BE2C (cell line): ENCODE measurements at regions not wholly inside any gene's neighbourhood (a gene's known extent, or its start where the extent isn't known, plus 50 kb on each side); places are given as distances from the start of the nearest gene placed in this dataset.
"Not testable (repeated sequence)": the region's sequence is repeated elsewhere in the genome, so short reads cannot be mapped to it uniquely, and the experiment has no call there.

Experiments
- DNase-seq: peaks from one replicate; pipeline ENCODE4 v3.0.0-alpha.2; 2020
- H3K27me3 ChIP-seq: fragments of 250-450 bp; sonication (Bioruptor Pico); 2 replicates; pipeline ENCODE4 v1.5.1; 2020; ENCODE audit warnings: mild to moderate bottlenecking
- H3K36me3 ChIP-seq: fragments of 250-450 bp; sonication (Bioruptor Pico); 2 replicates; pipeline ENCODE4 v1.5.1; 2020; ENCODE audit warnings: mild to moderate bottlenecking
- H3K4me1 ChIP-seq: fragments of 250-450 bp; sonication (Bioruptor Pico); 2 replicates; pipeline ENCODE4 v1.5.1; 2020
- H3K4me3 ChIP-seq: 2 replicates; pipeline ENCODE4 v1.5.1; 2011; ENCODE audit warnings: low read depth, low read length
- H3K9me3 ChIP-seq: fragments of 250-450 bp; sonication (Bioruptor Pico); 2 replicates; pipeline ENCODE4 v1.5.1; 2020
- CTCF ChIP-seq: IDR thresholded peaks from 2 replicates; pipeline ENCODE4 v1.5.1; 2012; ENCODE audit warnings: mild to moderate bottlenecking, low read depth, low read length

GRCh38 chr16:79986352-79986751, 385.8 kb upstream of the MAF start:
- H3K36me3 ChIP-seq: no peaks in the 10 kb centered on the region

GRCh38 chr16:79985606-79986005, 385.1 kb upstream of the MAF start:
- Histone ChIP-seq H3K9me3 (no peaks in the 10 kb centered on the region), H3K36me3 (no peaks in the 10 kb centered on the region), H3K4me1 (no peaks in the 10 kb centered on the region), H3K27me3 (no peaks in the 10 kb centered on the region), H3K4me3 (no peak overlapping the region)
- no peak for DNase-seq
- no peak for TF ChIP-seq CTCF

More at GRCh38 chr16:79986352-79986751, 385.8 kb upstream of the MAF start:
- Histone ChIP-seq H3K9me3 (no peaks in the 10 kb centered on the region), H3K27me3 (no peaks in the 10 kb centered on the region), H3K4me3 (no peak overlapping the region), H3K4me1 (no peaks in the 10 kb centered on the region)
- DNase-seq: no peak
- TF ChIP-seq CTCF: no peak

- not testable (repeated sequence) for H3K9me3 ChIP-seq, H3K4me3 ChIP-seq, DNase-seq, H3K4me1 ChIP-seq, H3K36me3 ChIP-seq, H3K27me3 ChIP-seq
These were observed 383.6 kb upstream of the MAF start for GRCh38 chr16:79984149-79984548.

GRCh38 chr16:79982862-79983261, 382.3 kb upstream of the MAF start:
- Histone ChIP-seq H3K9me3 (no peaks in the 10 kb centered on the region), H3K27me3 (no peaks in the 10 kb centered on the region), H3K4me1 (no peaks in the 10 kb centered on the region), H3K36me3 (no peaks in the 10 kb centered on the region), H3K4me3 (no peak overlapping the region)
- no peak for DNase-seq
- no peak for TF ChIP-seq CTCF

- Histone ChIP-seq H3K4me3 (no peak overlapping the region), H3K36me3 (no peaks in the 10 kb centered on the region), H3K9me3 (no peaks in the 10 kb centered on the region), H3K27me3 (no peaks in the 10 kb centered on the region), H3K4me1 (no peaks in the 10 kb centered on the region)
- no peak for DNase-seq
- no peak for TF ChIP-seq CTCF
These were observed 381.8 kb upstream of the MAF start for GRCh38 chr16:79982361-79982760.

- Histone ChIP-seq H3K27me3 (no peaks in the 10 kb centered on the region), H3K4me1 (no peaks in the 10 kb centered on the region), H3K36me3 (no peaks in the 10 kb centered on the region), H3K4me3 (no peak overlapping the region), H3K9me3 (no peaks in the 10 kb centered on the region)
- no peak for TF ChIP-seq CTCF
- no peak for DNase-seq
These were observed 381.3 kb upstream of the MAF start for GRCh38 chr16:79981814-79982213.
